Transverse colon (tissue), 4 donors: ENCODE measurements at regions not wholly inside any gene's neighbourhood (a gene's known extent, or its start where the extent isn't known, plus 50 kb on each side); places are given as distances from the start of the nearest gene placed in this dataset.
A peak's percentile ranks its signal among the peaks of the same experiment; 100 is the strongest.

Experiments
- CTCF ChIP-seq, 5 experiments: fragments of 200-600 bp in 3 of 5; fragments of 450-650 bp in 2 of 5; sonication (generic) in 3 of 5; IDR thresholded peaks; 1 replicate in 2 of 5; 2 replicates in 3 of 5; pipeline ENCODE4 v1.5.1; 2016 to 2017; ENCODE audit warnings: antibody characterized with exemption in 5 of 5, inconsistent platforms in 3 of 5, mild to moderate bottlenecking in 2 of 5, moderate library complexity in 1 of 5
- EP300 ChIP-seq: sonication (generic); formaldehyde crosslinking; IDR thresholded peaks from one replicate; pipeline ENCODE4 v1.6.1; 2017; ENCODE audit warnings: antibody characterized with exemption, low read depth
- POLR2A ChIP-seq: fragments of 450-650 bp; IDR thresholded peaks from one replicate; pipeline ENCODE4 v1.6.1; 2016; ENCODE audit warnings: antibody characterized with exemption, mild to moderate bottlenecking, moderate library complexity
- POLR2AphosphoS5 ChIP-seq, 3 donors: sonication (generic); formaldehyde crosslinking; IDR thresholded peaks; one replicate each; pipeline ENCODE4 v1.6.1; 2016; ENCODE audit warnings: antibody characterized with exemption in 3 of 3

GRCh38 chr2:40820319-40820718, 368.4 kb upstream of the SLC8A1 start:
- TF ChIP-seq POLR2A (no peak), CTCF (IDR thresholded peaks at IDR 0.05) (peak in 1 of 5 experiments; percentile 9), POLR2AphosphoS5 (IDR thresholded peaks at IDR 0.05) (no peak), EP300 (no peak)
